Esophagus squamous epithelium (tissue), 5 donors: ENCODE measurements at regions not wholly inside any gene's neighbourhood (a gene's known extent, or its start where the extent isn't known, plus 50 kb on each side); places are given as distances from the start of the nearest gene placed in this dataset.

Source experiments
- DNase-seq: peaks from one replicate; lab custom pipeline; 2025; lab: John Stamatoyannopoulos, UW
- H3K27ac ChIP-seq, 4 donors: fragments of 200-600 bp; sonication (generic); one replicate each; pipeline ENCODE4 v1.5.1; 2016 to 2019; ENCODE audit warnings: mild to moderate bottlenecking in 1 of 4
- H3K27me3 ChIP-seq, 4 donors: fragments of 200-600 bp; sonication (generic); 1 replicate in 3 of 4; 2 replicates in 1 of 4; pipeline versions ENCODE4 v1.5.1 to v1.6.0; 2017 to 2021; ENCODE audit warnings: antibody characterized with exemption in 1 of 4
- H3K36me3 ChIP-seq, 3 donors: fragments of 200-600 bp; sonication (generic); one replicate each; pipeline ENCODE4 v1.5.1; 2016 to 2019
- H3K4me1 ChIP-seq, 3 donors: fragments of 200-600 bp; sonication (generic); one replicate each; pipeline ENCODE4 v1.5.1; 2017 to 2019
- H3K4me3 ChIP-seq, 4 donors: fragments of 200-600 bp; sonication (generic); 1 replicate in 3 of 4; 2 replicates in 1 of 4; pipeline ENCODE4 v1.5.1; 2016 to 2019; ENCODE audit warnings: mild to moderate bottlenecking in 2 of 4, moderate library complexity in 1 of 4
- H3K9me3 ChIP-seq, 3 donors: fragments of 200-600 bp; sonication (generic); one replicate each; pipeline ENCODE4 v1.5.1; 2016 to 2019
- POLR2A ChIP-seq, 4 donors: fragments of 450-650 bp; IDR thresholded peaks; one replicate each; pipeline ENCODE4 v1.6.1; 2017; ENCODE audit warnings: antibody characterized with exemption in 4 of 4, mild to moderate bottlenecking in 4 of 4, moderate library complexity in 3 of 4
- WGBS, 2 donors: methylation state at CpG; one replicate each; pipeline ENCODE4 v1.1.5; 2018; 5-methylcytosine and 5-hydroxymethylcytosine counted together
- intact Hi-C: fragments of 100-400 bp; cut with DNase I; formaldehyde crosslinking; loops from one replicate; pipeline ENCODE4 v1.15.0; 2022
- TF ChIP-seq, protein P1 (sequence below), 6 experiments: fragments of 450-650 bp in 4 of 6; fragments of 200-600 bp in 2 of 6; sonication (generic) in 2 of 6; IDR thresholded peaks; one replicate each; pipeline ENCODE4 v1.5.1; 2016 to 2019; ENCODE audit warnings: antibody characterized with exemption in 6 of 6, mild to moderate bottlenecking in 4 of 6, moderate library complexity in 4 of 6
- donor health status: DM: yes; HTN: yes; CAD: no.

DNA sequence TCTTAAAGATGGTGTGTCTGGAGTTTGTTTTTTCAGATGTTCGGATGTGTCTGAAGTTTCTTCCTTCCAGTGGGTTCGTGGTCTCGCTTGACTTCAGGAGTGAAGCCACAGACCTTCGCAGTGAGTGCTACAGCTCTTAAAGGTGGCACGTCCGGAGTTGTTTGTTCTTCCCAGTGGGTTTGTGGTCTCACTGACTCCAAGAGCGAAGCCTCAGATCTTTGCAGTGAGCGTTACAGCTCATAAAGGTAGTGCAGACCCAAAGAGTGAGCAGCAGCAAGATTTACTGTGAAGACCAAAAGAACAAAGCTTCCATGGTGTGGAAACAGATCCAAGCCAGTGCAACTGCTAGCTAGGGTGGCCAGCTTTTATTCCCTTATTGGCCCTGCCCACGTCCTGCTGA lies 1430.4 kb upstream of the B3GALT2 start:
- WGBS, 2 donors: 58 to 74% methylated on average over 3 to 6 of the region's 9 CpGs
- Histone ChIP-seq H3K4me1 (no peaks in the 10 kb centered on the region), H3K27me3 (no peaks in the 10 kb centered on the region), H3K27ac (no peak overlapping the region), H3K36me3 (no peaks in the 10 kb centered on the region), H3K9me3 (peaks cover 0 to 4% (median 0%) of the 10 kb centered on the region in 3 donors), H3K4me3 (no peak overlapping the region)
- DNase-seq: no peak
- TF ChIP-seq POLR2A (IDR thresholded peaks at IDR 0.05): no peak
- TF ChIP-seq, protein P1, sequence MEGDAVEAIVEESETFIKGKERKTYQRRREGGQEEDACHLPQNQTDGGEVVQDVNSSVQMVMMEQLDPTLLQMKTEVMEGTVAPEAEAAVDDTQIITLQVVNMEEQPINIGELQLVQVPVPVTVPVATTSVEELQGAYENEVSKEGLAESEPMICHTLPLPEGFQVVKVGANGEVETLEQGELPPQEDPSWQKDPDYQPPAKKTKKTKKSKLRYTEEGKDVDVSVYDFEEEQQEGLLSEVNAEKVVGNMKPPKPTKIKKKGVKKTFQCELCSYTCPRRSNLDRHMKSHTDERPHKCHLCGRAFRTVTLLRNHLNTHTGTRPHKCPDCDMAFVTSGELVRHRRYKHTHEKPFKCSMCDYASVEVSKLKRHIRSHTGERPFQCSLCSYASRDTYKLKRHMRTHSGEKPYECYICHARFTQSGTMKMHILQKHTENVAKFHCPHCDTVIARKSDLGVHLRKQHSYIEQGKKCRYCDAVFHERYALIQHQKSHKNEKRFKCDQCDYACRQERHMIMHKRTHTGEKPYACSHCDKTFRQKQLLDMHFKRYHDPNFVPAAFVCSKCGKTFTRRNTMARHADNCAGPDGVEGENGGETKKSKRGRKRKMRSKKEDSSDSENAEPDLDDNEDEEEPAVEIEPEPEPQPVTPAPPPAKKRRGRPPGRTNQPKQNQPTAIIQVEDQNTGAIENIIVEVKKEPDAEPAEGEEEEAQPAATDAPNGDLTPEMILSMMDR (IDR thresholded peaks at IDR 0.05): no peak
- intact Hi-C loops: no loop called here

- intact Hi-C loops: no loop called here
- 38 to 56% methylated on average over 1 of the region's 1 CpG for WGBS, 2 donors
These were observed 1415.8 kb upstream of the B3GALT2 start for GRCh38 chr1:194602184-194602583.

GRCh38 chr1:194600716-194601115 lies 1414.3 kb upstream of the B3GALT2 start:
- 53 to 64% methylated on average over 3 of the region's 3 CpGs for WGBS, 2 donors
- intact Hi-C loops: no loop called here
- no peaks in the 10 kb centered on the region for H3K9me3 ChIP-seq
- no peaks in the 10 kb centered on the region for H3K36me3 ChIP-seq
- no peaks in the 10 kb centered on the region for H3K27me3 ChIP-seq
- DNase-seq: no peak
- H3K27ac ChIP-seq: no peak overlapping the region
- H3K4me3 ChIP-seq: no peak overlapping the region
- TF ChIP-seq, protein P1 (IDR thresholded peaks at IDR 0.05): no peak
- TF ChIP-seq POLR2A (IDR thresholded peaks at IDR 0.05): no peak
- no peaks in the 10 kb centered on the region for H3K4me1 ChIP-seq

More at GRCh38 chr1:194602184-194602583, 1415.8 kb upstream of the B3GALT2 start:
- Histone ChIP-seq H3K27me3 (no peaks in the 10 kb centered on the region), H3K27ac (no peak overlapping the region), H3K4me3 (no peak overlapping the region), H3K4me1 (no peaks in the 10 kb centered on the region), H3K36me3 (no peaks in the 10 kb centered on the region), H3K9me3 (no peaks in the 10 kb centered on the region)
- TF ChIP-seq, protein P1 (IDR thresholded peaks at IDR 0.05): no peak
- TF ChIP-seq POLR2A (IDR thresholded peaks at IDR 0.05): no peak
- no peak for DNase-seq

- Histone ChIP-seq H3K27ac (no peak overlapping the region), H3K9me3 (no peaks in the 10 kb centered on the region), H3K36me3 (no peaks in the 10 kb centered on the region), H3K4me1 (no peaks in the 10 kb centered on the region), H3K27me3 (no peaks in the 10 kb centered on the region), H3K4me3 (no peak overlapping the region)
- TF ChIP-seq, protein P1 (IDR thresholded peaks at IDR 0.05): no peak
- no peak for TF ChIP-seq POLR2A (IDR thresholded peaks at IDR 0.05)
- 8 to 63% methylated on average over 1 of the region's 1 CpG for WGBS, 2 donors
- intact Hi-C loops: no loop called here
- DNase-seq: no peak
These were observed 1411.7 kb upstream of the B3GALT2 start for GRCh38 chr1:194598098-194598497.

GRCh38 chr1:194586302-194586701 lies 1399.9 kb upstream of the B3GALT2 start:
- no peak overlapping the region for H3K27ac ChIP-seq
- WGBS, 2 donors: 34 to 42% methylated on average over 1 of the region's 1 CpG
- TF ChIP-seq, protein P1 (IDR thresholded peaks at IDR 0.05): no peak
- no peak for TF ChIP-seq POLR2A (IDR thresholded peaks at IDR 0.05)
- no peaks in the 10 kb centered on the region for H3K4me1 ChIP-seq
- no peaks in the 10 kb centered on the region for H3K27me3 ChIP-seq
- H3K9me3 ChIP-seq: peaks cover 0 to 4% (median 0%) of the 10 kb centered on the region in 3 donors
- DNase-seq: no peak
- H3K4me3 ChIP-seq: no peak overlapping the region
- intact Hi-C loops: no loop called here
- H3K36me3 ChIP-seq: no peaks in the 10 kb centered on the region
